Central memory CD4-positive, alpha-beta T cell (primary cell): ENCODE measurements at regions not wholly inside any gene's neighbourhood (a gene's known extent, or its start where the extent isn't known, plus 50 kb on each side); places are given as distances from the start of the nearest gene placed in this dataset.

Experiments
- DNase-seq: peaks from one replicate; pipeline ENCODE4 v3.0.0; 2022

DNA sequence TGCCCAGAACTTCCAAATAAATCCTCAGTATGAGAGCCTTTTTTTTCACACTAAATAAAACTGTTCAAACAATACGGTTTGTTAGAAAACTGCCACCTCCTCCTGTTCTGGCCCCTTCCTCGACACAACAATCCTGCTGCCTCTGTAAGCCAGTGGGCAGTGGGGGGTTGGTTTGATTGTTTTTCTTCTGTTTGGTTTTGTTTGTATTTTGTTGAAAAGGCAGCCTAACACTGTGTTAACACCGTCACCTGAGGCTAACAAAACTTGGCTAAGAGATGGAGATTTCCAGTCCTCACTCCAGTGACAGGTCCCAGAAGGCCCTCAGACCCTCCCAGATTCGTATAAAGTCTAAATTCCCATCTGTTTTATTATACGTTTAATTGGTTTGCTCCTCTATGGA lies 402.1 kb downstream of the ZNF521 start:
- no peak for DNase-seq

DNA sequence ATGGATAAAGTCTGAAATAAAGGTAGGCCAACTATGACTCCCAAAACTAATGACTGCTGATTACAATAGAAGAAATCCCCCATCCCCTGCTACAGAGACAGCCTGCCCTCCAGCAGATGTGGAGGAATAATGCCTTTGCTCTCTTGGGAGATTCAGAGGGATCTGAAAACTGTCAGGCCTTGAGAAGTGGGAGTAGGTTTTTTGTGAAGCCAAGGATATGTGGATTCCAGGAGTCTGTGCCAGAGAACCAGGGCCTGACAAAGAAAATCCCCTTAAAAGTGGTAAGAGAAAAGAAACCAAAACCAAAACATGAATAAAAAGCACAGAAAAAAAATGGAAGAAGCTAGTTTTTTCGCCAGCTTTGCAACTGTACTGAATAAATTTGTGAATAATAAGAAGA lies 397.6 kb downstream of the ZNF521 start:
- no peak for DNase-seq

DNA sequence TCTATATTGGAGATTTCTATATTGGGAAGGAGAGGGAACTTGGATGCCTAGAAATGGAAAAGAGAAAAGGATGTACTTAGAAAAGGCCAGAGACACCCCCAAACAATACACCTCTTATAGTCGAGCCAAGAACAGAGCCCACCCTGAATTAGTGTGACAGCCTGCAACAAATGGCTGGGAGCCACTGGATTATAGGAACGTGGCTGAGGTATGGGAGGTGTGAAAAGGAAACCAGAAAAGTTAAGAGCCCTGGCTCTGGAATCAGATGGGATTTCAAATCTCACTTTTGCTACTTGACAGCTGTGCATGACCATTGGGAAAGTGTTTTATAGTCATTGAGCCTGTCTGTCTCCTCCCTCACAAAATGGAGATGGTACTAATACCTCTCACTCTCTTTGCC lies 394.0 kb downstream of the ZNF521 start:
- no peak for DNase-seq

- no peak for DNase-seq
Measured at GRCh38 chr18:24959051-24959476, 392.9 kb downstream of the ZNF521 start.

- no peak for DNase-seq
Measured at GRCh38 chr18:24964216-24964615, 387.8 kb downstream of the ZNF521 start.

- DNase-seq: no peak
Measured at GRCh38 chr18:24968238-24968775, 383.7 kb downstream of the ZNF521 start.

GRCh38 chr18:24972577-24972976 lies 379.4 kb downstream of the ZNF521 start:
- DNase-seq: no peak

DNA sequence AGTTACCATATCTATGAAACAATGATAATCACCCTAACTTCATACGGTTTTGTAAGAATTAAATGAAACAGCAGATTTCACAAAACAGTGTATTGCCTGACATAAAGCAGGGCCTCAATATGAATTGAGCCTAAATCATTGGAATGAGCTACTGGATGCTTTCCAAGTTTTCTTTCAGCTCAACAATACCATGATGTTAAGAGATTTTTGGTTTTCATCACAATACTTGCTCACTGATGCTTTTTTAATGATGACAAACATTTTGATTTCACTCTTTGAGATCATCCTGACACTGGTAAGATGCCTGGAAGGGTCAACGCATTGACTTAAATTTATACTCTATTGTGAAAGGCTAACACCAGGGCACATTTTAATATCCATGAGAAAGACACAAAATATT lies 377.5 kb downstream of the ZNF521 start:
- DNase-seq: no peak

GRCh38 chr18:24975496-24976372 lies 376.2 kb downstream of the ZNF521 start:
- DNase-seq: no peak

GRCh38 chr18:24976502-24976901 lies 375.5 kb downstream of the ZNF521 start:
- no peak for DNase-seq

DNA sequence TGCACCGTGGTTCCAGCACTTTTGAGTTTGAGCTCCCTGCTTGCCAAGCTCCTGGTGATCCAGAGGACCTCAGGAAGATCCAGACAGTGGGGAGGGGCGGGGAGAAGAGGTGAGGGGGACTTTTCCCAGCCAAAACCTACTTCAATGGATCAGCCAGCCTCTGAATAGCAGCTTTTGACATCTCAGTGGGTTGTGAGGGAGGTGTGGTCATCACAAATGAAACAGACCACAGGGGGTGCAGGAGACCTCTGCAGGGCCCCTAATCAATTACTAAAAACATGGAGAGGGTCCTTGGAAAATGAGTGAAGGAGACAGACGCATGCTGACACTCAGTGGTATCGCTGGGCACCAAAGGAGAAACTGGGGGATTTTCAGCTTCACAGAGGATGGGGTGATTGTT lies 372.7 kb downstream of the ZNF521 start:
- DNase-seq: no peak

DNA sequence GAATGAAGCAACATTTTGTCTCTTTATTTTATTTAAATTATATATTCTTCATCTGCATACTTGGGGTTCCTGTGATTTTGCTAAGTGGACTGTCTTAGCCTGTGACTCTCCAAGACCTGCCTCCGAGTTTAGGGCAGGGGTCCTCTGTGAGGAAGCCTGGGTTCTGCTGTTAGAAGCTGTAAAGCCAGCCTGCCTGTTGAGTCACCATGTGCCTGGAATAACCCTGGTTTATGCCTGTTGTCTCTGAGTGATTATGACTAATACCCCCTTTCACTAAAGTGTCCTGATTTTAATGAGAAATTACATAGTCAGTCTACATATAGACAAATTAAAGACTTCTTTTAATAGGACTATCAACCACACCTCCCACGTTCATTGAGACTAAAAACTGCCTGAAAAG lies 369.1 kb downstream of the ZNF521 start:
- DNase-seq: no peak

- DNase-seq: no peak
Measured at GRCh38 chr18:24983566-24984139, 368.3 kb downstream of the ZNF521 start.

GRCh38 chr18:24985586-24985985 lies 366.4 kb downstream of the ZNF521 start:
- no peak for DNase-seq

- no peak for DNase-seq
Measured at GRCh38 chr18:24986666-24987302, 365.2 kb downstream of the ZNF521 start.

DNA sequence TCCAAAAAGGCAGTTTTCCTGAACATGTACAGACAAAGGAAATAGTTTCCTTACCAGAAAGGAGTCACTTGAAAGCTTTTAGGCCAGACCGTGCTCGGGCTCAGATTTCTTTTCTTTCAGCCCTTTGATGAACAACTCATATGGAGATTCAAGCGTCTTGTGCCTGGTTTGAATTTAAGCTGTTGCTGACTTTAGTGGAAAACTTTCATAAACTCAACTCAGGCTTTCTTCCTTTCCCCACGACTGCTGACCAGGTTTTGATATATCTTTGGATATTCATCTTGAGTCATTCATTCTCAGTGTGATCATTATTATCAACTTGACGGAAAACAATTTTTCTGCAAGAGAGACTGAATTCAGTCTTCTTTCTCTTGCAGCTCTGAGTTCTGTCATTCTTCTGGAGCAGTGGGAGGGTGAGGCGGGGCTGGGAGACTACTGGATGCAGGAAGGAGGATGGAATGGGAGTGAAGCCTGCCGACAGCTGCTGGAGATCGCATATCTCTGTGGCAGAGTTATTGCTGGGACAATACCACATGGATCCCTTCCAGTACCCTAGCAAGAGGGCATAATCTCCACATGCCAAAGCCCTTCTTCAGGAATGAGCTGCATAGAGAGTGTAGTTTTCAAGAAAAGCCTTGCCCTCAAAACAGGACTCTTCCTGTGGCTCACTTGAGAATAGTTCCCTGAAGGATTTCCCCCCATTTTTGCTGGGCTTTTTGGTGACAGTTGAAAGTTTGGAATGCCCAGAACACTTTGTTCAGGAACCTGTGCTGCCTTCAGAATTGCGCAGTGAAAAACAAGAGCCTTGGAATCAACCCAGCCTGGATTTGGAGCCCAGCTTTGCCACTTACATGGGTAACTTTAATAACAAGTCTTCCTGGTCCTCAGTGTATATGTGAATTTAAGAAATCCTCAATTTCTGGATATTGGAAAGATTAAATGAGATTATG lies 364.4 kb downstream of the ZNF521 start:
- DNase-seq: no peak

DNA sequence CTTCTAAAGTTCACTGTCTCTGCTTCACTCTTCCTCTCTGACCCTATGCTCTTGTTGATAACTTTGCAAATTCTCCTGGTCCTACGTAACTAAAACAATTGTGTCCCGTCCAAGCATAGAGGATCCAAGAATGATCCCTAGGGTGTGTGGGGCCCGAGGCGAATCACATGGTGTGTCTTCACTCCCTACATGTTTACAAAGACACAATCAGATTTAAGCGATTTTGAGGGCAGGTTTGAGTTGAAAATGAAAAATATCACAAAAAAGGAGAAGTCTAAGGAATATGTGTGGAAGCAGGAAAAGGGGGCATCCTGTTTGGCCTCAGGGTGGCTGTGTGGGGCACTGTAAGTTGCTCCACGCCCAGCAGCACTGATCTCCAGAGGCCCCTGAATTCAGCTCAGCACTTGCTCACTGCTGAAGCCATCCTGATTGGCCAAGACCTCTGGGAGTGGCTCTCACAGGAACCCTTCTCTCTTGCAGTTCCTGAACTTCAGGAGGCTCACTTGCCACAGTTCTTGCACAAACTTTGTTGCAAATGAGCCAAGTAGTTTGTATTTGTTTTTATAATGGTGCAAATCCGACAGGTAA lies 363.6 kb downstream of the ZNF521 start:
- DNase-seq: no peak

GRCh38 chr18:24989760-24990593 lies 362.0 kb downstream of the ZNF521 start:
- DNase-seq: no peak

DNA sequence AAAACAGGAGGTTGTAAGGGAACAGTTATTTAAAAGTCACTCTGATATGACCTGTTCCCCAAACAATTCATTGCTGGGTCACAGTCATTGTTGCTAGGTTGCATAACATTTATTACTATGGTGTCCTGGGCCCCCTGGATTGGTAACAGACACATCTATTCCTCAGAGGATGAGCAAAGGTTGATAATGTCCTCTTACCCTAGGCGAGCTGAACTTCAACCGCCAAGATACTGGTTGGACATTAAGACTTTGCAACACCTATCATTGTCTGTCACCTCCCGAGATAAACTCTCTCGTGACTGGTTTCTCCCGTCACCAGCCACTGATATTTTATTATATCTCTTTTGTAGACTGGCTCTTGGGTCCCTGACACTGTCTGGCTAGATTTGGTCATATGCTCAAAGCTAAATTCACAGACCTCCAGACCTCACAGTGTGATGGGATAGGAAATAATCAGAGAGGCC lies 361.3 kb downstream of the ZNF521 start:
- no peak for DNase-seq

DNA sequence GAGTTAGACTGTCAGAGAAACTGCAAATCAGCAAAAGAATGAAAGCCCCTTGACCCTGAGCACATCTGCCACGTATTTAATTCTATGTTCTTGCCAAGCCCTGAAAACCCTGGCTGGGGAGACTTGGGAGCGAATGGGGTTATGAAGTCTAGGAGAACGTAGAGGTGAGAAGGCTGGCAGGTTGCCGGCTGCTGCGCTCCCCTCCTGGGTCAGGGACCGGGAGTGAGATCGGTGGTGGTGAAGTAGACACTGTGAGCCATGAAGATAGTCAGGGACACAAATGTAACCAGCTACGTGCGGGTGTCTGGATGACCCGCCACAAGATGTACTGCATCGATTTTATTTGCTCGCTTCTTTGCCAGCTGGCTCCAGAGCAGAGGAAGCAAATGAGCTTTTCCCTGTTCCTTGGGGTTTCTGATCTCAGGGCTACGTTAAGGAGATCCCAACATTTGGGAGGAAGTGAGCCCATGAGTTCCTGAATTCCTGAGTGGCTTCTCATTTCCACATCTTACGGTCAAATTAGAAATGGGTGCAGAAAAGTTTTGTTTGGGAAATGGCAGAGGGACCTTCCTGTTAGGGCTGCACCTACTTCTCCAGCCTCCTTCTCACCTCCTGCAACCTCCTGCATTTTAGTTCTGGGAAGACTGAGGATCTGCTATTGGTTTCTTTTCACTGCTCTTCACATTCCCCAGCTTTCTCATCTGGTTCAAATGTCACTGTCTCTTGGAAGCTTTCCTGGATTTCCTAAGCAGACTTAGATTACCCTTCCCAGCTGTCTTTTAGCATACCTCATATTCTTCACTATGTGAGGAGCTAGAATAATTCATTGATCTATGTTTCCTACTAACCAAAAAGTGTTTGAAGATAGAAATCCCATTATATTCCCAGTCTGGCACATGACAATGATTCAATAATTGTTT lies 360.6 kb downstream of the ZNF521 start:
- DNase-seq: no peak
